ENCODE measurements at regions not wholly inside any gene's neighbourhood (a gene's known extent, or its start where the extent isn't known, plus 50 kb on each side); places are given as distances from the start of the nearest gene placed in this dataset.

DNA sequence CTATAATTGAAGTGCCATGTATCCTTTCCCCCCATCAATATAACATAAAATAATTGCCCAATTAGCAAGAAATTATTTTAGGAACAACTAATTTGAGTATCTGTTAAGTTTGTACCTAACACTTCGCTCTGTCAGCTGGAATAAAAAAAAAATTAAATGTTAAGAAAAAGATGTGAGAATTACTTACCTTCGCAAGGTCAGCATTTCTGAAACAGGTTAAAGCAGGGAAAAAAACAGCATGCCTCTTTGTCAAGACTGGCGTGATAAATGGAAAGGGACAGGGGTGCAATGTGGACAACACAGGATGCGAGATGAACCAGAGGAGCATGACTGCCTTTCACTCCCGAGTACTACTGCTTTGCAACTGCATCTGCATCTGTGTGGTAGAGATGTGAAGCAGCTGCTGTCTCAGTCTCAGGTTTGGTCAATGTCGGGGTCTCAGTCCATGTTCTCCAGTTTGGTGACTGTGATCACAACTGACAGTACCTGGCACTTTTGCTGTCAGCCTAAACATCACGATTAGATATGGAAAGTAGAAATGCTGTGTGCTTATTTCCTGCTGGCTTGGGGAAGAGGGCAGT lies 565.4 kb upstream of the LRRTM1 start:
- TF ChIP-seq POLR2A (IDR thresholded peaks at IDR 0.05): no peak
- TF ChIP-seq, protein P1, sequence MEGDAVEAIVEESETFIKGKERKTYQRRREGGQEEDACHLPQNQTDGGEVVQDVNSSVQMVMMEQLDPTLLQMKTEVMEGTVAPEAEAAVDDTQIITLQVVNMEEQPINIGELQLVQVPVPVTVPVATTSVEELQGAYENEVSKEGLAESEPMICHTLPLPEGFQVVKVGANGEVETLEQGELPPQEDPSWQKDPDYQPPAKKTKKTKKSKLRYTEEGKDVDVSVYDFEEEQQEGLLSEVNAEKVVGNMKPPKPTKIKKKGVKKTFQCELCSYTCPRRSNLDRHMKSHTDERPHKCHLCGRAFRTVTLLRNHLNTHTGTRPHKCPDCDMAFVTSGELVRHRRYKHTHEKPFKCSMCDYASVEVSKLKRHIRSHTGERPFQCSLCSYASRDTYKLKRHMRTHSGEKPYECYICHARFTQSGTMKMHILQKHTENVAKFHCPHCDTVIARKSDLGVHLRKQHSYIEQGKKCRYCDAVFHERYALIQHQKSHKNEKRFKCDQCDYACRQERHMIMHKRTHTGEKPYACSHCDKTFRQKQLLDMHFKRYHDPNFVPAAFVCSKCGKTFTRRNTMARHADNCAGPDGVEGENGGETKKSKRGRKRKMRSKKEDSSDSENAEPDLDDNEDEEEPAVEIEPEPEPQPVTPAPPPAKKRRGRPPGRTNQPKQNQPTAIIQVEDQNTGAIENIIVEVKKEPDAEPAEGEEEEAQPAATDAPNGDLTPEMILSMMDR (IDR thresholded peaks at IDR 0.05): no peak
